ENCODE measurements at regions not wholly inside any gene's neighbourhood (a gene's known extent, or its start where the extent isn't known, plus 50 kb on each side); places are given as distances from the start of the nearest gene placed in this dataset.

DNA sequence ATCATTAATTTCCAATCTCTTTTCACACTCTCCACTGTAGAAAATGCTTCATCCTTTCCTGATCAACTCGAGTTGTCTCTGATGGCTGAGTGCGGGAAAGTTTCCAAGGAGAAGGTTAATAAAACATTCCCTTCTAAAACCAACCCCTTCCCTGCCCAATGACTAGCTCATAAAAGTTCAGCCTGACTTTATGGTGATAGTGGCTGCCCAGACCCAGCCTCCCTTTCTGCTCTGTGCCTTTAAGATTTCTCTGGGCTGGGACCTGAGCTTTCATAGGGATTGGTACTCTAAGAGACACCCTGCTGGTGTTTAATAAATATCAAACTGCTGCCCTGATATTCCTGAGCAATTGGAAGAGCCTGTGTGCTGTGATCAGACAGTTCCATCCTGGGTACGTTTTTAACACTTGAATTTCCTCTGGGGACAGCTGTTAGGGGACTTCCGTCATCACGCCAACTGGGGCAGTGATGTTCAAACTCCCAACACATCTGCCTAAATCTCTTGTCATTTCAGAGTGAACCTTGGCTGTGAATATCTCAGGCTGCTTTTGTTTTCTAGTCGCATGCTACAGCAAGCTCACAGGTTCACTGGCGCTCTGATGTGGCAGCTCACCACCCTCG is 195.0 kb upstream of the KIRREL3 start:
- intact Hi-C loops (cut with DNase I), result no loop called here
- peaks cover 0 to 6% (median 0%) of the 10 kb centered on the region in 4 donors for H3K27me3 ChIP-seq
- TF ChIP-seq, protein P1, sequence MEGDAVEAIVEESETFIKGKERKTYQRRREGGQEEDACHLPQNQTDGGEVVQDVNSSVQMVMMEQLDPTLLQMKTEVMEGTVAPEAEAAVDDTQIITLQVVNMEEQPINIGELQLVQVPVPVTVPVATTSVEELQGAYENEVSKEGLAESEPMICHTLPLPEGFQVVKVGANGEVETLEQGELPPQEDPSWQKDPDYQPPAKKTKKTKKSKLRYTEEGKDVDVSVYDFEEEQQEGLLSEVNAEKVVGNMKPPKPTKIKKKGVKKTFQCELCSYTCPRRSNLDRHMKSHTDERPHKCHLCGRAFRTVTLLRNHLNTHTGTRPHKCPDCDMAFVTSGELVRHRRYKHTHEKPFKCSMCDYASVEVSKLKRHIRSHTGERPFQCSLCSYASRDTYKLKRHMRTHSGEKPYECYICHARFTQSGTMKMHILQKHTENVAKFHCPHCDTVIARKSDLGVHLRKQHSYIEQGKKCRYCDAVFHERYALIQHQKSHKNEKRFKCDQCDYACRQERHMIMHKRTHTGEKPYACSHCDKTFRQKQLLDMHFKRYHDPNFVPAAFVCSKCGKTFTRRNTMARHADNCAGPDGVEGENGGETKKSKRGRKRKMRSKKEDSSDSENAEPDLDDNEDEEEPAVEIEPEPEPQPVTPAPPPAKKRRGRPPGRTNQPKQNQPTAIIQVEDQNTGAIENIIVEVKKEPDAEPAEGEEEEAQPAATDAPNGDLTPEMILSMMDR (IDR thresholded peaks at IDR 0.05), result no peak

DNA sequence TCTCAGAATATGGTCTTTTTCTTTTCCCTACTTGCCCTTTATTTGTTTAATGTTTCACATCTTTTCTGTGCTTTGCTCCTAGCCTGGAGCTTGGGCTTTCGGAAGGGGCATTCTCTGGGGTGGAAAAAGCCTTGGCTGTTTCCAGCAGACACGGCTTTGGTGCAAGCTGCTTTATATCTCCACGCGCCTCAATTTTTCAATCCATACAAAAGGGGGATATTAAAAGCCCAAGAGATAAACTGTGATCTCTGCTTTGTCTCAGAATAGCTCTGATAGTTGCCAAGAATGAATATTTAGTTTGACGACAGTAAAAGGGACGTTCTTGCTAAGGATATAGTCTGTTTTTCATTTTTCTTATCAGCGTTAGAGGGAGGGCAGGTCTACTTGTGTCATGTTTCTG is 194.0 kb upstream of the KIRREL3 start:
- Histone ChIP-seq H3K27me3 (peaks cover 0 to 6% (median 0%) of the 10 kb centered on the region in 4 donors), H3K4me1 (no peaks in the 10 kb centered on the region), H3K27ac (no peak overlapping the region), H3K4me3 (no peak overlapping the region), H3K36me3 (no peaks in the 10 kb centered on the region), H3K9me3 (no peaks in the 10 kb centered on the region)
- intact Hi-C loops (cut with DNase I), result no loop called here
- FAIRE-seq (no peak), ATAC-seq (no peak), DNase-seq (no peak)
- 55 to 63% methylated on average over 7 of the region's 7 CpGs for WGBS, 2 donors
- TF ChIP-seq, protein P1 (IDR thresholded peaks at IDR 0.05), result no peak

More for the DNA sequence above, 195.0 kb upstream of the KIRREL3 start:
- ATAC-seq, result no peak
- FAIRE-seq, result no peak
- no peak for DNase-seq
- Histone ChIP-seq H3K27ac (no peak overlapping the region), H3K4me1 (no peaks in the 10 kb centered on the region), H3K4me3 (no peak overlapping the region), H3K36me3 (no peaks in the 10 kb centered on the region), H3K9me3 (no peaks in the 10 kb centered on the region)
- WGBS, 2 donors, result 52 to 54% methylated on average over 8 of the region's 8 CpGs

DNA sequence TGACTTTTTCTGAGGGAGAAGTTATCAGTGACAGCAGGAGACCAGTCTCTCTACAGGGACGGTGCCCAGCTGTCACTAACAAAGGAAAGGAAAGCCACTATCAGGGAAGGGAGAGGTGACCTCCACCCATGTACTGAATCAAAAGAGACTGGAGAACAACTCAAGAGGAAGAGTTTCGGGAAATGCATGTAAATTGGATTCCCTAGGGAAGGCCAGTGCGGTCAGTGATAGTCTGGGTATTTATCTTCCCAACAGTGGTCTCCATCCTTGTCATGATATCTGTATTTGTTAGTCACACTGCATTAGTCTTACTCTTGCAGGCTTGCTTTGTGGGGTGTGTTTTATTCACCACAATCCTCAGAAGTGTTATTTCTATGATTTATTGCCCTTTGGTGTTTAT is 193.4 kb upstream of the KIRREL3 start:
- intact Hi-C loops (cut with DNase I), result no loop called here
- WGBS, 2 donors, result 57 to 70% methylated on average over 3 of the region's 3 CpGs
- Histone ChIP-seq H3K9me3 (no peaks in the 10 kb centered on the region), H3K4me1 (no peaks in the 10 kb centered on the region), H3K4me3 (no peak overlapping the region), H3K36me3 (no peaks in the 10 kb centered on the region), H3K27ac (no peak overlapping the region), H3K27me3 (peaks cover 0 to 6% (median 0%) of the 10 kb centered on the region in 4 donors)
- no peak for FAIRE-seq
- TF ChIP-seq, protein P1 (IDR thresholded peaks at IDR 0.05), result no peak
- no peak for DNase-seq
- ATAC-seq, result no peak

DNA sequence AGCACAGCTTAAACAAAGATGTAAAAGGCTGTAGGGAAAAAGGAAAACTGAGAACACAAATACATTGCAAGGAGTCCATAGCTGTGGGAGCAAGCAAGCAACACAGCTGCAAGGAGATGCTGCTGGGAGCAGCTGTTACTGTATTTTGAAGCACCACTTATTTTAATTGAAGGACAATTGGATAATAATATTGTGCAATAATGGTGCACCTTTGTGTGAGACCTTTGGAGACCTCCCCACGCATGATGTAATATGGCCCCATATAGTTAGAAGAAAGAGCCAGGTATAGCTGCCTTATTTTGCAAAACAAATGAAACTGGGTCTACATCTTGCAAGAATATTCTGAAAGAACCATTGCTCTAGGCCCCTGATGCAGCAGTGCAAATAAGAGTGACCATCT is 191.1 kb upstream of the KIRREL3 start:
- FAIRE-seq (no peak), ATAC-seq (no peak), DNase-seq (no peak)
- WGBS, 2 donors, result 84 to 85% methylated on average over 1 of the region's 1 CpG
- H3K9me3 ChIP-seq, result no peaks in the 10 kb centered on the region
- H3K27ac ChIP-seq, result no peak overlapping the region
- no peaks in the 10 kb centered on the region for H3K36me3 ChIP-seq
- TF ChIP-seq, protein P1 (IDR thresholded peaks at IDR 0.05), result no peak
- intact Hi-C loops (cut with DNase I), result no loop called here
- peaks cover 0 to 6% (median 0%) of the 10 kb centered on the region in 4 donors for H3K27me3 ChIP-seq
- H3K4me1 ChIP-seq, result no peaks in the 10 kb centered on the region
- no peak overlapping the region for H3K4me3 ChIP-seq

DNA sequence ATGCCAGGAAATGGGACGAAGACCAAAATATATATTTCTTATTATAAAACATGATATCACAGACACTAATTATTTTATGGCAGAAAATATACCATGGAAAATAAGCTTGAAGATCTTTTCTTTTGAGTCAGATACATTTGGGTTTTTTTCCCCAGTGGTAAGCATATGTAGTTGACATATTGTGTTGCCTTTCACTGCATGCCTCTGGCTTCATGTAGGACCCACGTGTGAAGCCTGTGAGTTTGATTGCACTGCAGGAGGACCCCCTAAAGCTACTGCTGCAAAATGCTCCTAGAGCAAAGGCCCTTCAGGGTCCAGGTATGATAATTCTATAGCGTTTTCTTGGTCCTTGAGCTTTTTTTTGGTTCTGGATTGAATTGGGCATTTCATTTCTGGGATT is 190.7 kb upstream of the KIRREL3 start:
- H3K27me3 ChIP-seq, result peaks cover 0 to 4% (median 0%) of the 10 kb centered on the region in 4 donors
- no peak overlapping the region for H3K27ac ChIP-seq
- no peak for DNase-seq
- TF ChIP-seq, protein P1 (IDR thresholded peaks at IDR 0.05), result no peak
- H3K4me3 ChIP-seq, result no peak overlapping the region
- no peaks in the 10 kb centered on the region for H3K36me3 ChIP-seq
- no peaks in the 10 kb centered on the region for H3K9me3 ChIP-seq
- WGBS, 2 donors, result 51 to 64% methylated on average over 3 of the region's 3 CpGs
- no peak for FAIRE-seq
- intact Hi-C loops (cut with DNase I), result no loop called here
- no peaks in the 10 kb centered on the region for H3K4me1 ChIP-seq
- ATAC-seq, result no peak

All from pancreas (tissue), 10 donors.